Left lung (tissue), 4 donors: ENCODE measurements at regions not wholly inside any gene's neighbourhood (a gene's known extent, or its start where the extent isn't known, plus 50 kb on each side); places are given as distances from the start of the nearest gene placed in this dataset.
"Not testable (repeated sequence)": the region's sequence is repeated elsewhere in the genome, so short reads cannot be mapped to it uniquely, and the experiment has no call there.

Experiments
- ATAC-seq: fragments of 200-7000 bp; cut with Tn5 transposase; one replicate; pipeline ENCODE4 v1.9.1; 2020; ENCODE audit warnings: moderate library complexity
- DNase-seq, 4 donors: peaks; one replicate each; pipeline ENCODE4 v3.0.0-alpha.2; 2013 to 2020
- H3K27ac ChIP-seq, 2 donors: fragments of 200-600 bp; sonication (generic) in 1 of 2; one replicate each; pipeline versions ENCODE4 v1.5.0 to v1.8.0; 2020 to 2021
- H3K27me3 ChIP-seq, 2 donors: fragments of 200-600 bp; sonication (generic) in 1 of 2; one replicate each; pipeline versions ENCODE4 v1.5.0 to v1.8.0; 2020 to 2021
- H3K36me3 ChIP-seq, 2 donors: fragments of 200-600 bp; sonication (generic) in 1 of 2; one replicate each; pipeline versions ENCODE4 v1.5.0 to v1.8.0; 2020 to 2021
- H3K4me1 ChIP-seq, 2 donors: fragments of 200-600 bp; one replicate each; pipeline ENCODE4 v1.8.0; 2021
- H3K4me3 ChIP-seq, 2 donors: fragments of 200-600 bp; sonication (generic) in 1 of 2; one replicate each; pipeline versions ENCODE4 v1.5.0 to v1.8.0; 2020 to 2021; ENCODE audit warnings: mild to moderate bottlenecking in 1 of 2
- H3K9me3 ChIP-seq, 2 donors: fragments of 200-600 bp; sonication (generic) in 1 of 2; one replicate each; pipeline versions ENCODE4 v1.5.0 to v1.8.0; 2020 to 2021
- intact Hi-C, 2 donors: fragments of 100-400 bp; cut with DNase I; formaldehyde crosslinking; loops; one replicate each; pipeline versions ENCODE4 v1.11.2 to v1.14.2; 2022
- TF ChIP-seq, protein P1 (sequence below), 2 donors: fragments of 200-600 bp; sonication (generic) in 1 of 2; IDR thresholded peaks; one replicate each; pipeline versions ENCODE4 v1.5.0 to v1.8.0; 2021; ENCODE audit warnings: antibody characterized with exemption in 2 of 2
- donor health status: DM: no; HTN: yes; CAD: no.
- donor health status: DM: no; HTN: no; CAD: no.

GRCh38 chr12:29004936-29005304 lies 144.2 kb upstream of the FAR2 start:
- no peak for DNase-seq
- Histone ChIP-seq H3K9me3 (no peaks in the 10 kb centered on the region), H3K4me3 (no peak overlapping the region), H3K36me3 (no peaks in the 10 kb centered on the region), H3K27me3 (no peaks in the 10 kb centered on the region), H3K27ac (no peak overlapping the region), H3K4me1 (no peaks in the 10 kb centered on the region)
- TF ChIP-seq, protein P1, sequence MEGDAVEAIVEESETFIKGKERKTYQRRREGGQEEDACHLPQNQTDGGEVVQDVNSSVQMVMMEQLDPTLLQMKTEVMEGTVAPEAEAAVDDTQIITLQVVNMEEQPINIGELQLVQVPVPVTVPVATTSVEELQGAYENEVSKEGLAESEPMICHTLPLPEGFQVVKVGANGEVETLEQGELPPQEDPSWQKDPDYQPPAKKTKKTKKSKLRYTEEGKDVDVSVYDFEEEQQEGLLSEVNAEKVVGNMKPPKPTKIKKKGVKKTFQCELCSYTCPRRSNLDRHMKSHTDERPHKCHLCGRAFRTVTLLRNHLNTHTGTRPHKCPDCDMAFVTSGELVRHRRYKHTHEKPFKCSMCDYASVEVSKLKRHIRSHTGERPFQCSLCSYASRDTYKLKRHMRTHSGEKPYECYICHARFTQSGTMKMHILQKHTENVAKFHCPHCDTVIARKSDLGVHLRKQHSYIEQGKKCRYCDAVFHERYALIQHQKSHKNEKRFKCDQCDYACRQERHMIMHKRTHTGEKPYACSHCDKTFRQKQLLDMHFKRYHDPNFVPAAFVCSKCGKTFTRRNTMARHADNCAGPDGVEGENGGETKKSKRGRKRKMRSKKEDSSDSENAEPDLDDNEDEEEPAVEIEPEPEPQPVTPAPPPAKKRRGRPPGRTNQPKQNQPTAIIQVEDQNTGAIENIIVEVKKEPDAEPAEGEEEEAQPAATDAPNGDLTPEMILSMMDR (IDR thresholded peaks at IDR 0.05): no peak
- intact Hi-C loops: no loop called here
- ATAC-seq: no peak

GRCh38 chr12:29008786-29009185 lies 140.3 kb upstream of the FAR2 start:
- TF ChIP-seq, protein P1 (IDR thresholded peaks at IDR 0.05): no peak
- Histone ChIP-seq H3K9me3 (no peaks in the 10 kb centered on the region), H3K4me3 (no peak overlapping the region), H3K4me1 (no peaks in the 10 kb centered on the region), H3K36me3 (no peaks in the 10 kb centered on the region), H3K27me3 (no peaks in the 10 kb centered on the region), H3K27ac (no peak overlapping the region)
- intact Hi-C loops: no loop called here
- DNase-seq (no peak), ATAC-seq (no peak)

GRCh38 chr12:29012673-29013072 lies 136.4 kb upstream of the FAR2 start:
- intact Hi-C loops: no loop called here
- no peaks in the 10 kb centered on the region for H3K27me3 ChIP-seq
- TF ChIP-seq, protein P1 (IDR thresholded peaks at IDR 0.05): no peak
- no peaks in the 10 kb centered on the region for H3K36me3 ChIP-seq
- no peak for ATAC-seq
- H3K4me1 ChIP-seq: no peaks in the 10 kb centered on the region
- no peak overlapping the region for H3K4me3 ChIP-seq
- no peak for DNase-seq
- H3K9me3 ChIP-seq: no peaks in the 10 kb centered on the region
- no peak overlapping the region for H3K27ac ChIP-seq

GRCh38 chr12:29017532-29017931 lies 131.5 kb upstream of the FAR2 start:
- H3K27me3 ChIP-seq, H3K36me3 ChIP-seq, H3K9me3 ChIP-seq, ATAC-seq, intact Hi-C loops, DNase-seq, H3K4me1 ChIP-seq, H3K4me3 ChIP-seq, H3K27ac ChIP-seq: not testable (repeated sequence)

GRCh38 chr12:29023436-29024076 lies 125.5 kb upstream of the FAR2 start:
- TF ChIP-seq, protein P1 (IDR thresholded peaks at IDR 0.05): no peak
- Histone ChIP-seq H3K4me3 (no peak overlapping the region), H3K27ac (no peak overlapping the region), H3K9me3 (no peaks in the 10 kb centered on the region), H3K4me1 (no peaks in the 10 kb centered on the region), H3K36me3 (no peaks in the 10 kb centered on the region), H3K27me3 (no peaks in the 10 kb centered on the region)
- ATAC-seq: no peak
- intact Hi-C loops: no loop called here
- DNase-seq: no peak

DNA sequence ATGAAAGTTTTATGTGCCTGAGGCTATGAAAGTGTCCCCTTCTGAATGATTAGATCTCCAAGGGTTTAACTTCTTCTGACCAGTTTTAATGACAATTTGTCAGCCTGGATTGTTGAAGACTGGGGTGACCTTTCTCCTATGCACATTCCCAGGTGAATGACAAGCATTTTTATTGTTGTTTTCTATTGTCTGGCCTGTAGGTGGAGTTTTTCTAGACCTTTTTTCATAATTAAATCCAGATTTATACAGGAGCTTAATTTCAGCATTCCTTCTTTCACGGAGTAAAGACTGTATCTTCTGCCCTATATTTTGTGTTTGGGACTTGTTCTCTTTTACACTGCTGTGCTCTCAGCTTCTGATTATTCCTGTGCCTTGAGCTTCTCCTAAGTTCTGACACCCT lies 125.0 kb upstream of the FAR2 start:
- no peak overlapping the region for H3K27ac ChIP-seq
- no peak for DNase-seq
- H3K9me3 ChIP-seq: no peaks in the 10 kb centered on the region
- intact Hi-C loops: no loop called here
- no peaks in the 10 kb centered on the region for H3K36me3 ChIP-seq
- no peak for ATAC-seq
- H3K4me3 ChIP-seq: no peak overlapping the region
- no peaks in the 10 kb centered on the region for H3K27me3 ChIP-seq
- TF ChIP-seq, protein P1 (IDR thresholded peaks at IDR 0.05): no peak
- H3K4me1 ChIP-seq: no peaks in the 10 kb centered on the region
